ENCODE measurements at regions not wholly inside any gene's neighbourhood (a gene's known extent, or its start where the extent isn't known, plus 50 kb on each side); places are given as distances from the start of the nearest gene placed in this dataset.

DNA sequence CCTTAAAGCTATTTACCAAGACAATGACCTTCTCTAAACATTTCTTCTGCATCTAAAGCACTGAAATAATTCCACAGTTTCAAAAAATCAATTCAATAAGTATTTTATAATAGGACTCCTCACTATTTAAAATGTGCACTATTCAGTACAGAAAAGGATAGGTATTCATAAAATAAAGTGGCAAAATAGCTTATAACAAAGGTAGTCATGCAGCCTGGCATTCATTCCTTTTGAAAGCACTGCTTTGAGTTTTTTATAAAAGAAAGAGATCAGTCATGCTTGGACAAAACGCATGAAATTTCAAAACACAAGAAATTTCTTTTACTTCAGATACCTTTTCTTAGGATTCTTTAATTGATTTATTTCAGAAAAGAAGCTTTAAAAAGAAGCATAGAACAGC lies 689.7 kb upstream of the PHF14 start:
- WGBS, 3 donors: 84 to 97% (median 90%) methylated on average over 1 of the region's 1 CpG
- H3K4me3 ChIP-seq: no peak overlapping the region
- TF ChIP-seq EP300 (IDR thresholded peaks at IDR 0.05) (no peak), POLR2A (IDR thresholded peaks at IDR 0.05) (no peak)
- TF ChIP-seq, protein P1, sequence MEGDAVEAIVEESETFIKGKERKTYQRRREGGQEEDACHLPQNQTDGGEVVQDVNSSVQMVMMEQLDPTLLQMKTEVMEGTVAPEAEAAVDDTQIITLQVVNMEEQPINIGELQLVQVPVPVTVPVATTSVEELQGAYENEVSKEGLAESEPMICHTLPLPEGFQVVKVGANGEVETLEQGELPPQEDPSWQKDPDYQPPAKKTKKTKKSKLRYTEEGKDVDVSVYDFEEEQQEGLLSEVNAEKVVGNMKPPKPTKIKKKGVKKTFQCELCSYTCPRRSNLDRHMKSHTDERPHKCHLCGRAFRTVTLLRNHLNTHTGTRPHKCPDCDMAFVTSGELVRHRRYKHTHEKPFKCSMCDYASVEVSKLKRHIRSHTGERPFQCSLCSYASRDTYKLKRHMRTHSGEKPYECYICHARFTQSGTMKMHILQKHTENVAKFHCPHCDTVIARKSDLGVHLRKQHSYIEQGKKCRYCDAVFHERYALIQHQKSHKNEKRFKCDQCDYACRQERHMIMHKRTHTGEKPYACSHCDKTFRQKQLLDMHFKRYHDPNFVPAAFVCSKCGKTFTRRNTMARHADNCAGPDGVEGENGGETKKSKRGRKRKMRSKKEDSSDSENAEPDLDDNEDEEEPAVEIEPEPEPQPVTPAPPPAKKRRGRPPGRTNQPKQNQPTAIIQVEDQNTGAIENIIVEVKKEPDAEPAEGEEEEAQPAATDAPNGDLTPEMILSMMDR (IDR thresholded peaks at IDR 0.05): no peak

DNA sequence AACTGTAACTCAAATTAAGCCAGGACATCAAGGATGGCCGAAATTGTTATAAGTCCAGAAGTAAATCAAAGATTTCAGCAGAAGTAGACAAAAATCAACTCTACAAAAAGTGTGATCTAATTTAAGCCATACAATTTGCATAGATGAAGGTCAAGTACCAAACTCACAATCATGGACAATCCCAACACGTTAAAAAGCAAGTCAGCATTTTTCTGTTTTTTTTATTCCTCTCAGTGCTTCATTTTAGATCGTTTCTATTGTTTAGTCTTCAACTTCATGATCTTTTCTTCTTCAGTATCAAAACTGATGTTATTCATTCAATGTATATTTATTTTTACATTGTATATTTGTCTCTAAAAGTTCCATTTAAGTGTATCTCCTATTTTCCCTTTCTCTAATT lies 674.3 kb upstream of the PHF14 start:
- Histone ChIP-seq H3K27me3 (no peaks in the 10 kb centered on the region), H3K36me3 (no peaks in the 10 kb centered on the region), H3K27ac (no peak overlapping the region), H3K9me3 (no peaks in the 10 kb centered on the region), H3K4me1 (ENCODE audit: insufficient read depth) (no peaks in the 10 kb centered on the region), H3K4me3 (no peak overlapping the region)
- TF ChIP-seq POLR2A (IDR thresholded peaks at IDR 0.05): no peak
- TF ChIP-seq, protein P1 (IDR thresholded peaks at IDR 0.05): no peak
- no peak for TF ChIP-seq EP300 (IDR thresholded peaks at IDR 0.05)
- WGBS, 3 donors: 69 to 78% (median 69%) methylated on average over 3 of the region's 3 CpGs
- no peak for DNase-seq
- intact Hi-C loops (cut with DNase I): no loop called here

More for the DNA sequence above, 689.7 kb upstream of the PHF14 start:
- Histone ChIP-seq H3K9me3 (no peaks in the 10 kb centered on the region), H3K36me3 (no peaks in the 10 kb centered on the region), H3K27ac (no peak overlapping the region), H3K4me1 (ENCODE audit: insufficient read depth) (no peaks in the 10 kb centered on the region), H3K27me3 (no peaks in the 10 kb centered on the region)
- intact Hi-C loops (cut with DNase I): no loop called here
- DNase-seq: no peak

DNA sequence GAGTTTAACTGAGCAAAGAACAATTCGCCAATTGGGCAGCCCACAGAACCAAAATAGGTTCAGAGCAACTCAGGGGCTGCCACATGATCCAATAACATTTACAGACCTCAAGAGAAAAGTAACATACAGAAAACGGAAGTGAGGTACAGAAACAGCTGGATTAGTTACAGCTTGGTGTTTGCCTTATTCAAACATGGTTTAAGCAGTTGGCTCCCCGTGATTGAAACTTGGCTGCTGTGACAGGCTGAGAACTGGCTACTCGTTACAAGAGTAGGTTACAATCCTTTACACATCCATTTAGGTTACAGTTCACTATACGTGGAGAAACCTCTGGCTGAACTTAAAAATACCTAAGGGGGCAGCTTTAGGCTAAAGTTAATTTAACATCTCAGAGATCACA lies 673.1 kb upstream of the PHF14 start:
- intact Hi-C loops (cut with DNase I): no loop called here
- Histone ChIP-seq H3K9me3 (no peaks in the 10 kb centered on the region), H3K4me1 (ENCODE audit: insufficient read depth) (no peaks in the 10 kb centered on the region), H3K4me3 (no peak overlapping the region), H3K36me3 (no peaks in the 10 kb centered on the region), H3K27me3 (no peaks in the 10 kb centered on the region), H3K27ac (no peak overlapping the region)
- 22 to 27% (median 25%) methylated on average over 5 of the region's 5 CpGs for WGBS, 3 donors
- DNase-seq: no peak
- TF ChIP-seq, protein P1 (IDR thresholded peaks at IDR 0.05): no peak
- no peak for TF ChIP-seq POLR2A (IDR thresholded peaks at IDR 0.05)
- no peak for TF ChIP-seq EP300 (IDR thresholded peaks at IDR 0.05)

DNA sequence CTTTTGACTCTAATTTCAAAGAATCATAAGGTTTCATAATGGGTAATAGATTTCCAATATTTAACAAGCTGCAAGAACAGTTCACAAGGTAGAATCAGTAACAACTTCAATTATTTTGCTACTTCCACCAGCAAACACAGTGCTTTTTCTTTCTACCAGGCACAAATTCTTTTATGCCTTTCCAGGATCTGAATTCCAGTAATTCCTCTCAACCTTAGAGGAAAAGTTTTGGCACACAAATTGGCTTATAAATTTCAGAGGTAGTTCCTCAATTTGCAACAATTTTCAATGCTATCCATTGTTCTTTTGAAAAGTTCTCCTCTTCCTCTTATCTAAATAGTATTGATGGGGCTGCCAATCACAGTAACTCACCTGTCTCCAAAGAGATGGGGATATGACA lies 665.4 kb upstream of the PHF14 start:
- TF ChIP-seq POLR2A (IDR thresholded peaks at IDR 0.05) (no peak), EP300 (IDR thresholded peaks at IDR 0.05) (no peak)
- TF ChIP-seq, protein P1 (IDR thresholded peaks at IDR 0.05): no peak
- Histone ChIP-seq H3K36me3 (no peaks in the 10 kb centered on the region), H3K27ac (no peak overlapping the region), H3K4me3 (no peak overlapping the region), H3K27me3 (no peaks in the 10 kb centered on the region), H3K4me1 (ENCODE audit: insufficient read depth) (no peaks in the 10 kb centered on the region), H3K9me3 (no peaks in the 10 kb centered on the region)
- no peak for DNase-seq
- intact Hi-C loops (cut with DNase I): no loop called here

DNA sequence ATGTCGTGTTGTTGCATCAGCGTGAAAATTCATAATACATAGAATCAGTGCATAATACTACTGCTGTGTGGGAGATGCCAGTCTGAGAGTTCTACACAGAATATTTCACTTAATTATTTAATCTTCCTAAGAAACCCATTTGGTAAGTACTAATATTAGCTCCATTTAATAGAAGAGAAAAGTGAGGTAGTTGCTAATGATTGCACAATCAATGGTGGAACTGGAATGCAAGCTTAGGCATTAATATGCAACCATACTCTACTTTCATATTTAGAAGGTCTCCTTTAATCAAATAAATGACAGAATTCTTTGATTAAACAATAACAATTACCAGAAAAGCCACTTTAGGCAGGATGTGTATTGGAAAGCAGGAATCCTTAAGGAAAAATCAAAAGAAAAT lies 660.7 kb upstream of the PHF14 start:
- TF ChIP-seq, protein P1 (IDR thresholded peaks at IDR 0.05): no peak
- no peak for TF ChIP-seq POLR2A (IDR thresholded peaks at IDR 0.05)
- TF ChIP-seq EP300 (IDR thresholded peaks at IDR 0.05): no peak
- Histone ChIP-seq H3K4me1 (ENCODE audit: insufficient read depth) (no peaks in the 10 kb centered on the region), H3K27me3 (no peaks in the 10 kb centered on the region), H3K27ac (no peak overlapping the region), H3K9me3 (no peaks in the 10 kb centered on the region), H3K4me3 (no peak overlapping the region), H3K36me3 (no peaks in the 10 kb centered on the region)
- DNase-seq: no peak
- WGBS, 3 donors: 95 to 97% (median 96%) methylated on average over 2 of the region's 2 CpGs
- intact Hi-C loops (cut with DNase I): no loop called here
